Panc1 (cell line): ENCODE measurements at regions not wholly inside any gene's neighbourhood (a gene's known extent, or its start where the extent isn't known, plus 50 kb on each side); places are given as distances from the start of the nearest gene placed in this dataset.

ENCODE experiments used
- ATAC-seq: fragments of 200-7000 bp; cut with Tn5 transposase; 2 replicates; pipeline ENCODE4 v1.9.1; 2020; ENCODE audit warnings: mild to moderate bottlenecking, moderate library complexity
- BruUV-seq: library from RNA; stranded (reverse); fragments of 400-500 nt; replicated peaks from 2 replicates; lab custom pipeline; 2021; lab: Mats Ljungman, UMichigan
- CTCF ChIA-PET: fragments of 300-600 bp; sonication (Branson Sonifier 250); formaldehyde crosslinking; loops from one replicate; lab custom pipeline; 2022; ENCODE audit warnings: antibody characterized with exemption; lab: Charles Lee
- POLR2A ChIA-PET: fragments of 300-600 bp; sonication (Branson Sonifier 250); formaldehyde crosslinking; loops from one replicate; lab custom pipeline; 2022; ENCODE audit warnings: antibody characterized with exemption; lab: Charles Lee
- DNase-seq: peaks from one replicate; pipeline ENCODE4 v3.0.0-alpha.2; 2010; ENCODE audit warnings: low read depth, low spot score
- H3K27ac ChIP-seq: 2 replicates; pipeline ENCODE4 v1.5.1; 2011; ENCODE audit warnings: mild to moderate bottlenecking, low read length, inconsistent platforms
- H3K27me3 ChIP-seq: fragments of 200-500 bp; sonication (Bioruptor generic); 2 replicates; pipeline ENCODE4 v1.6.0; 2014; ENCODE audit warnings: low read length, inconsistent platforms; ENCODE audit not compliant: control insufficient read depth, insufficient read depth
- H3K36me3 ChIP-seq: fragments of 200-500 bp; sonication (Bioruptor generic); 2 replicates; pipeline ENCODE4 v1.5.1; 2014; ENCODE audit warnings: inconsistent platforms, mild to moderate bottlenecking, low read length, moderate library complexity; ENCODE audit not compliant: control insufficient read depth, insufficient read depth
- H3K4me1 ChIP-seq: 2 replicates; pipeline ENCODE4 v1.5.1; 2011; ENCODE audit warnings: inconsistent platforms, mild to moderate bottlenecking, low read length, moderate library complexity; ENCODE audit not compliant: control insufficient read depth, insufficient read depth
- H3K4me3 ChIP-seq, 2 experiments: 2 replicates each; pipeline ENCODE4 v1.5.1; 2011 to 2012; ENCODE audit warnings: low read depth in 2 of 2, low read length in 2 of 2, mild to moderate bottlenecking in 2 of 2, inconsistent platforms in 1 of 2, moderate library complexity in 1 of 2
- H3K9me3 ChIP-seq: fragments of 200-500 bp; sonication (Bioruptor generic); 2 replicates; pipeline ENCODE4 v1.5.1; 2014; ENCODE audit warnings: low read depth, mild to moderate bottlenecking, inconsistent platforms, low read length, moderate library complexity; ENCODE audit not compliant: control insufficient read depth, insufficient read depth
- POLR2AphosphoS5 ChIP-seq: IDR thresholded peaks from 2 replicates; pipeline ENCODE4 v1.6.1; 2012; ENCODE audit warnings: mild to moderate bottlenecking, low read depth, low read length, moderate library complexity
- SIN3A ChIP-seq: IDR thresholded peaks from 2 replicates; pipeline ENCODE4 v1.6.1; 2012; ENCODE audit warnings: low read depth, mild to moderate bottlenecking, low read length, moderate library complexity, borderline replicate concordance; ENCODE audit not compliant: insufficient read depth
- TCF7L2 ChIP-seq: IDR thresholded peaks from 2 replicates; pipeline ENCODE4 v1.6.1; 2011; ENCODE audit warnings: mild to moderate bottlenecking, low read depth, low read length, inconsistent platforms
- in situ Hi-C: cut with HindIII; loops from 2 replicates; pipeline ENCODE4 v1.10.0; 2016; ENCODE audit warnings: low sequenced_read_pairs, low pct_unique_long_range_greater_than_20kb
- intact Hi-C: fragments of 100-400 bp; cut with micrococcal nuclease; formaldehyde crosslinking; loops from one replicate; pipeline ENCODE4 v1.10.0; 2022; ENCODE audit not compliant: unreplicated experiment
- TF ChIP-seq, protein P1 (sequence below): fragments of 450-650 bp; IDR thresholded peaks from 2 replicates; pipeline ENCODE4 v1.5.1; 2017; ENCODE audit warnings: mild to moderate bottlenecking
- TF ChIP-seq, protein P2 (sequence below), 2 experiments: IDR thresholded peaks; 2 replicates each; pipeline ENCODE4 v1.6.1; 2011 to 2012; ENCODE audit warnings: low read depth in 2 of 2, control low read depth in 1 of 2, low read length in 1 of 2, mild to moderate bottlenecking in 1 of 2, moderate library complexity in 1 of 2; ENCODE audit not compliant: insufficient read depth in 1 of 2

DNA sequence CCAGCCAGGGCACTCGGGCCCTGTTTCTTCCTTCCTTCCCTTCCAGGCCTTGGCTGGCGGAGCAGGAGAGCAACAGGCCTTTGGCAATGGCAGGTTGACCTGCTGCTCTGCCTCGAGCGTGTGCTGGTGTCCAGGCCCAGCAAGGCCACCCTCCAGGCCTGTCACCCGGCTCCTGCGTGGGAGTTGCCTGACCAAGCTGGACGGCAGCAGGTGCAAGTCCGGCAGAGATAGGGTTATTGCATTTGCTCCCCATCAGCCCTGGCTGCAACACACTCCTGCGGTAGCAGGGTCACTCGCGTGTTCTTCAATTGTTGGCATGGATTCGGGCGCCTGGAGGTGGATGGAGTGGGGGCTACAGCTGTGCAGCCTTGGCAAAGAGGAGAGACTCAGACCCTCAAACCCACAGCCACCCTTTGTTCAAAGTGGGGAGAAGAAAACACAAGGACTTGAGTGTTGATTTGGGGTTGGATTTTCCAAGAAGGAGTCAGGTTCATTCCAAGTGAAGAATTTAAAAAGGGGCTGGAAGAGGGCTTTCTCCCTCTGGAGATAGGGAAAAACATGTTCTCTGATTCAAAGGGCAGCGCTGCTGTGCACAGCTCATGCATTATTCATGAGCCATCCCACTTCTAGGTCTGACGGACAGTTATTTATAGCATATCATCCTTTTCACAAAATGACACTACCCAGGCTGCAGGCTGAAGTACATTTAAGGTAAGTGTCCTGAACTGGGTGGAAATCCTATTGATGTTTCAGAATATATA, 64.2 kb upstream of the PITRM1 start:
- no peaks in the 10 kb centered on the region for H3K27me3 ChIP-seq
- no peak for DNase-seq
- in situ Hi-C loops (no loop called here), intact Hi-C loops (loop anchor here (5.0 kb wide), 1 partner anchor 535 kb away; no protein-coding TSS in a partner anchor)
- no peak for TF ChIP-seq SIN3A
- TF ChIP-seq TCF7L2, result no peak
- no peak for TF ChIP-seq POLR2AphosphoS5
- TF ChIP-seq, protein P1, sequence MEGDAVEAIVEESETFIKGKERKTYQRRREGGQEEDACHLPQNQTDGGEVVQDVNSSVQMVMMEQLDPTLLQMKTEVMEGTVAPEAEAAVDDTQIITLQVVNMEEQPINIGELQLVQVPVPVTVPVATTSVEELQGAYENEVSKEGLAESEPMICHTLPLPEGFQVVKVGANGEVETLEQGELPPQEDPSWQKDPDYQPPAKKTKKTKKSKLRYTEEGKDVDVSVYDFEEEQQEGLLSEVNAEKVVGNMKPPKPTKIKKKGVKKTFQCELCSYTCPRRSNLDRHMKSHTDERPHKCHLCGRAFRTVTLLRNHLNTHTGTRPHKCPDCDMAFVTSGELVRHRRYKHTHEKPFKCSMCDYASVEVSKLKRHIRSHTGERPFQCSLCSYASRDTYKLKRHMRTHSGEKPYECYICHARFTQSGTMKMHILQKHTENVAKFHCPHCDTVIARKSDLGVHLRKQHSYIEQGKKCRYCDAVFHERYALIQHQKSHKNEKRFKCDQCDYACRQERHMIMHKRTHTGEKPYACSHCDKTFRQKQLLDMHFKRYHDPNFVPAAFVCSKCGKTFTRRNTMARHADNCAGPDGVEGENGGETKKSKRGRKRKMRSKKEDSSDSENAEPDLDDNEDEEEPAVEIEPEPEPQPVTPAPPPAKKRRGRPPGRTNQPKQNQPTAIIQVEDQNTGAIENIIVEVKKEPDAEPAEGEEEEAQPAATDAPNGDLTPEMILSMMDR, result no peak
- TF ChIP-seq, protein P2, sequence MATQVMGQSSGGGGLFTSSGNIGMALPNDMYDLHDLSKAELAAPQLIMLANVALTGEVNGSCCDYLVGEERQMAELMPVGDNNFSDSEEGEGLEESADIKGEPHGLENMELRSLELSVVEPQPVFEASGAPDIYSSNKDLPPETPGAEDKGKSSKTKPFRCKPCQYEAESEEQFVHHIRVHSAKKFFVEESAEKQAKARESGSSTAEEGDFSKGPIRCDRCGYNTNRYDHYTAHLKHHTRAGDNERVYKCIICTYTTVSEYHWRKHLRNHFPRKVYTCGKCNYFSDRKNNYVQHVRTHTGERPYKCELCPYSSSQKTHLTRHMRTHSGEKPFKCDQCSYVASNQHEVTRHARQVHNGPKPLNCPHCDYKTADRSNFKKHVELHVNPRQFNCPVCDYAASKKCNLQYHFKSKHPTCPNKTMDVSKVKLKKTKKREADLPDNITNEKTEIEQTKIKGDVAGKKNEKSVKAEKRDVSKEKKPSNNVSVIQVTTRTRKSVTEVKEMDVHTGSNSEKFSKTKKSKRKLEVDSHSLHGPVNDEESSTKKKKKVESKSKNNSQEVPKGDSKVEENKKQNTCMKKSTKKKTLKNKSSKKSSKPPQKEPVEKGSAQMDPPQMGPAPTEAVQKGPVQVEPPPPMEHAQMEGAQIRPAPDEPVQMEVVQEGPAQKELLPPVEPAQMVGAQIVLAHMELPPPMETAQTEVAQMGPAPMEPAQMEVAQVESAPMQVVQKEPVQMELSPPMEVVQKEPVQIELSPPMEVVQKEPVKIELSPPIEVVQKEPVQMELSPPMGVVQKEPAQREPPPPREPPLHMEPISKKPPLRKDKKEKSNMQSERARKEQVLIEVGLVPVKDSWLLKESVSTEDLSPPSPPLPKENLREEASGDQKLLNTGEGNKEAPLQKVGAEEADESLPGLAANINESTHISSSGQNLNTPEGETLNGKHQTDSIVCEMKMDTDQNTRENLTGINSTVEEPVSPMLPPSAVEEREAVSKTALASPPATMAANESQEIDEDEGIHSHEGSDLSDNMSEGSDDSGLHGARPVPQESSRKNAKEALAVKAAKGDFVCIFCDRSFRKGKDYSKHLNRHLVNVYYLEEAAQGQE (IDR thresholded peaks at IDR 0.05; ENCODE audit: insufficient read depth in 1 of 2, low read depth in 2 of 2, low read length in 1 of 2), result no peak
- H3K4me3 ChIP-seq, result no peak overlapping the region
- no peak for ATAC-seq
- no TSS peak for BruUV-seq
- ChIA-PET CTCF (no interaction called here), POLR2A (no interaction called here)
- no peaks in the 10 kb centered on the region for H3K9me3 ChIP-seq
- H3K36me3 ChIP-seq, result no peaks in the 10 kb centered on the region
- H3K27ac ChIP-seq, result no peak overlapping the region
- peaks cover 8% of the 10 kb centered on the region for H3K4me1 ChIP-seq

DNA sequence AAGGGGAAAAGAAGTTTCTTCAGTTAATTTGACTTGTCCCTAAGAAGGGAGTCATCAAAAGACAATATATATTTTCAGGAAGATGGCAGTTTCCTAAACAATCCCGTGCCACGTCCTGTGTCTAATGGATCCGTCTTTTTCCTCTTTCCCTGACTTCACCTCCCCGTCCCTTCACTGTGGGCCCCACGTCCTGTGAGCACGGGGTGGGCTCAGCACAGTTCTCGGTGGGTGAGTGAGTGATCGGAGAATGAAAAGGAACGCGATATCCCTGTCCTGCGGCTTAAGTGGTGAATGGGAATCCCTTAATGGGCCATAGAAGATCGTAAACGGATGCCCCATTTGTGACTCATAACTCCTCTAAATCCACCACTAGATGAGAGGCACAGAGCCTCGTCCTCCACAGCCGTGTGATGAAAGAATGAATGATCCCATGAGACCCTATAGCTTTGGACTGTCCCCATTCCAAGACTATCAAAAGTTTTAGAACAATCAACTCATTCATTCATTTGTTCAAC, 63.5 kb upstream of the PITRM1 start:
- CTCF ChIA-PET, result no interaction called here
- Histone ChIP-seq H3K36me3 (no peaks in the 10 kb centered on the region), H3K27ac (no peak overlapping the region), H3K27me3 (no peaks in the 10 kb centered on the region), H3K4me1 (peaks cover 8% of the 10 kb centered on the region), H3K4me3 (no peak overlapping the region), H3K9me3 (no peaks in the 10 kb centered on the region)
- in situ Hi-C loops, result no loop called here
- BruUV-seq, result no TSS peak
- TF ChIP-seq POLR2AphosphoS5, result no peak
- no peak for TF ChIP-seq SIN3A
- TF ChIP-seq, protein P2 (IDR thresholded peaks at IDR 0.05; ENCODE audit: insufficient read depth in 1 of 2, low read depth in 2 of 2, low read length in 1 of 2), result no peak
- TF ChIP-seq, protein P1, result no peak
- TF ChIP-seq TCF7L2, result no peak
- no peak for ATAC-seq
- intact Hi-C loops, result loop anchor here (5.0 kb wide), 1 partner anchor 536 kb away; no protein-coding TSS in a partner anchor
- no peak for DNase-seq
- POLR2A ChIA-PET, result no interaction called here
